ENCODE measurements at regions not wholly inside any gene's neighbourhood (a gene's known extent, or its start where the extent isn't known, plus 50 kb on each side); places are given as distances from the start of the nearest gene placed in this dataset.
"Not testable (repeated sequence)": the region's sequence is repeated elsewhere in the genome, so short reads cannot be mapped to it uniquely, and the experiment has no call there.

DNA sequence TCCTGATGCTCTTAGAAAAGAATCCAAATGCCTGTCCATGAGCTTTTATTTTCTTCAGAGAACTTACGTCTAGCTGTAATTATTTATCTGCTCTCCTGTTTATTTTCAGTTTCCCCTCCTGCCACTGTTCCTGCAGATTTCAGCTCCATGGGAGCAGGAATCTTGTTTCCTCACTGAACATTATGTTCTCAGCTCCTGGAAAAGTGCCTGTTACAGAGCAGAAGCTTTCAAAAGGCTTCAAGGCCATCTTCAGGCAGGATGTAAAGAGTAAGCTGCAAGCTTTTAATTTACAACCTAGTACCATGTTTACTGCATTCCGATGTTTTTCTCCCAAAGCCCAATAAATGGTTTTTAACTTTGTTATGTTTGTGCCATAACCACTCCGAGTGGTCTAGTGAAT, 98.4 kb upstream of the BTG1 start:
- no peak for DNase-seq

DNA sequence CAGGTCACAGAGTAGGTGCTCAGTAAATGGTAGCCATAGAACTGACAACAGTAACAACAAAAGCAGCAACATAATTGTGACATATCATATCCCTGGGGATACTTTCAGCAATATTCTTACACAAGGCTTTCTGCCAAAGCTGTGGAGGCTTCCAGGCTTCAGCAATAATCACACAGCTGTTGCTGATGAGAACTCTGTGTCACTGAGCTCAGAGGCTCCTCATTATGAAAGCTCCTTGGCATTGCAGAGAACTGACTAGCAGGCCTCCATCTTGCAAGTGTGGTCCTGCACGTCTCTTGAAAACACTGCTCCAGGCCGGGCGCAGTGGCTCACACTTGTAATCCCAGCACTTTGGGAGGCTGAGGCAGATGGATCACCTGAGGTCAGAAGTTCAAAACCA, 97.3 kb upstream of the BTG1 start:
- DNase-seq, result no peak

DNA sequence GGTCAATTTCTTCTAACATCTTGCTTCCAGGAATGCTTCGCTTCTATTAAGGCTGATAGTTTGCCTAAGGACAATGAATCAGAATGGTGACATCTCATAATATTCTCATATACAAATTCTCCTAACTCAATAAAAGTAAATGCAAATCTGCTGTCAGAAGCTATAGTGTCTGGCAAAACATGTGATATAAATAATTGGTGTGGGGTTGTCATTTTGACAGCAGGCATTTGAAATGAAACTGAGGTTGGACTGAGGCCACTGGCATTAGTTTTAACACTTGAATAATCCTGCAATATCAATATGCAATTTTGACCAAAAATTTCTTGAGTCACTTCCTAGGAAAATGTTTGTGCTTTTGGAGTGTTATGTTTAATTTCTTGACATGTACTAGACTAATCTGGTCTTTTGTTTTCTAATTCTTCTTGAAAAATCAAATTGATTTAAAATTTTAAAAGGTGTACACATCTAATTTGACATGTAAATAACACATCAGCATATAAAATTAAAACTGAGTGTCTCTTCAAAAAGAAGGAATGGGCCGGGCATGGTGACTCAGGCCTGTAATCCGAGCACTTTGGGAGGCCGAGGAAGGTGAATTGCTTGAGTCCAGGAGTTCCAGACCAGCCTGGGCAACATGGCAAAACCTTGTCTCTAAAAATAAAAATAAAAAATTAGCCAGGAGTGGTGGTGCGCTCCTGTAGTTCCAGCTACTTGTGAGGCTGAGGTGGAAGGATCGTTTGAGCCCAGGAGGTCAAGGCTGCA, 92.3 kb upstream of the BTG1 start:
- DNase-seq, result no peak

DNA sequence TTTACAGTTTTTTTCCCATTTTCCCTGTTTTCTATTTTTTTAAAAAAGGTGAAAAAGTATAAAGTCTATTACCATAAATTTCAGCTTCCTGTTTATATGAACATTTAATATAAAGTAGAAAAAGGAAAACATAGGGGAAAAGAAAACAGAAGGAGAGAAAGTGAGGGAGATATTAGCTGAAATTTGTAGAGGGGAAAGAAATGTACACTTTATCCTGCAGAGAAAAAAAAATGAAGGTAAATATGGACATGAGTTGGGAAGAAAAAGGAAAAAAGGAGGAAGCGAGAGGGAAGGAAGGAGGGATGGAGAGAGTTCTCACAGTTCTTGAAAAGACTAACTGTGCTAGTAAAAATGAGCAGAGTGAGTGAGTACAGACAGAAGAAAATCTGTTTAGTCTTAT, 91.6 kb upstream of the BTG1 start:
- DNase-seq, result no peak

DNA sequence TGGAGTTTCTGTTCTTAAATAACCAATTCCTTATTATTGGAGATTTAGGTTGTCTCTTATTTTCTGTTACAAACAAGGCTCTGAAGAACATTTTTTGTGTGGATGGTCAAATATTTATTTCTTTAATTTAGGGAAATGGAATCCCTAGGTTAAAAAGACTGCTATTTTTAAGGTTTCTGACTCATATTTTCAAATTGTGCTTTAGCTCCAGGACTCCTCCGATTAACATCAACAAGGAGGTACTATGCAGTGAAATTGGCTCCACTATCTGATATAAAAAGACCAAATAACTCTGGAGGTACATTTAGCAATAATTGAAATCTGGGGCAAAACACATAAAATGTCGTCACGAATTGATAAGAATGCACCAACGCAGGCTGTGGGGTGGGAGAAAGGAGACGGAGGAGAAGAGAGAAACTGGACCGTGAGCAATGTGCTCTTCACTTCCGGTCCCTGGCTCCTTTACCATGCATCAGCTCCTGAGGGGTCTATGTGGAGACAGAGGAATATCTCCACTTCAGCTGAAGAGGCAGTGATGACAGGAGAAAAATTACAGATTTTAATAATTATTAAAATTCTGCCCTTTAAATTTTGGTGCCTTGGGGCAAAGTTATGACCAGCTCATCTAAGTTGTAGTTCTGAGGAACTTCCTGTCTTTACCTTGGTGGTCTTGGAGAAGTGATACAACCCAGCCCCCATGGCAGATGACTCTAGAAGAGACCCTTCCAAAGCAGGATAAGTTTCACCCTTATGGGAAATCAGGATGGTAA, 90.2 kb upstream of the BTG1 start:
- DNase-seq, result no peak

DNA sequence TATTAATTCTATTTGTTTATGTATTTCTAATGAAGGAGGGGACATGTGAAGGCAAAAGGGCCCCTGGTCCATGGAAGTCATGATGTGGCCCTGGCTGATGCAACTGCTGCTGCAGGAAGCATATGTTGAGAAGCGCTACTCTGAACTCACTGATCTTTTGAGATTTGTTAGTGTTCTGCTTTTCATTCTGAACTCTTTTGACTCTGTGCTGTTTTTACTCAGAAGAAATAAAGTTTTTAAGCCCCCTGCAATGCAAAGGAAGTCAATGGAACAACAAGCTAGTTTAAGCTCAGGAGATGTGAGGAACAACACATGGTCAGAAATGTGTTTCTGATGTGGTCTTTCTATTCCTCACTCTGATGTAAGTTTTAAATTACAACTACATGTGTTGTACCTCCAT, 88.9 kb upstream of the BTG1 start:
- no peak for DNase-seq

DNA sequence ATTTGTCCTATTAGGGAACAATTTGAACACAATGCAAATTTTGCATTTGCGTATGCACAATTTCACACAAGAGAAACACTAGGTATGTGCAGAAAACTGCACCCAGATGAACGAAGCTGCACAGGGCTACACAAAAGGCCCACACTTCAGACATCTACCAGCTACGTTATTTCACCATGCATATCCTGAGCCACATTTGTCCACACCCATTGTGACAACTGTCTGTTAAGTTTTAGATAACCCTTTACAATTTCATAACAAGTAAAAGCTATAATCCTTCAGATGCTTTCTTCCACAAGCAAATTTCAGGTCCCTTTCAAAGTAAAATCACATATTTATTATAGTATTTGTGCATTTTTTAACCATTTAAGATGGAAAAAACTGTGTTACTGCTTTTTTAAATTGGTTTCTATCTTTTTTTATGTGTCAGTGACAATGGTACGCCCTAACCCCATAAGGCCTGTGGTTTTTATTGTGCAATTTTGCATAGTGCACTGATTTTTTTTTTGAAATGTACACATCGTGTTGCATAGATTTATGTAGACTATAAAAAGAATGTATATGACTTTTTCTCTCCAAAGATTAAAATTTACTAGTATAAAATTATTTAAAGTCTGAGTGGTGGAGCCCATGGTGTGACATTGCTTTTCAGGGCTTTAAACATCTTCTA, 87.8 kb upstream of the BTG1 start:
- no peak for DNase-seq

DNA sequence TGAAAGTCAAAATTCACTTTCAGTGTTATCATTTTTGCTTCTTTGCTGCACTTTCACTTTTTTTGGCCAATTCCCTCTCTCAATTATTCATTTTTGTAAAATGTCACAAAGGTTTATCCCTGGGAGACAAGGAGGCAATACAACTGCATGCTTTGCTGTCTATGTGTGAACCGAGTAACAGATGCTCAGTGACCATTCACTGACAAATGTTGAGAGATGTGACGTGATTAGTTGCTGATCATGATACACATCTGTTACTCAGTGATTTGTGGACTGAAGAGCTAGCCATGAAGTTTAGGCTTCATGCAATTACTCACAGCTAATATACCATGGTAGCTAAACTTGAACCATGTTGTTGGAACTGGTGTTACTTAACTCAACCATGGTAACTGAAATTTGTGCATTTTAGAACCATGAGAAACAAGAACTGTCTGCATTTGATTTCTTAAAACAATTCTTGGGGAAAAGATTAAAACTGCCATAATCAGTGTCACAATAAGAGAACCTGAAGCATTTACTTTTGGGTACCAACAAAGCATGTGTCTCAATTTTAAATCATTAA, 86.8 kb upstream of the BTG1 start:
- not testable (repeated sequence) for DNase-seq

DNA sequence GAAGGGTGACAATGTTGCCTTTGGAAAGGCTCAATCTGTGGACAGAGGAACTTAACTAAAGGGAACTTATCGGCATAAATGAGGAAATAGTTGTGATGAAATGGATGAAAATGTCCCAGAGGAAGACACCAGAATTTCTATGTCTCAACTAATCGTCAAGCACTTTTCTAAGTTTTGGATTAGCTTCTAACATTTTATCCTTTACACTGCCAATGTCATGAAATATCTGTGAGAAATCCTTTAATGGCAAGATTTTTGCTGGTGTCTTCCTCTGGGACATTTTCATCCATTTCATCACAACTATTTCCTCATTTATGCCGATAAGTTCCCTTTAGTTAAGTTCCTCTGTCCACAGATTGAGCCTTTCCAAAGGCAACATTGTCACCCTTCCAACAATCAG, 86.3 kb upstream of the BTG1 start:
- DNase-seq, result not testable (repeated sequence)

DNA sequence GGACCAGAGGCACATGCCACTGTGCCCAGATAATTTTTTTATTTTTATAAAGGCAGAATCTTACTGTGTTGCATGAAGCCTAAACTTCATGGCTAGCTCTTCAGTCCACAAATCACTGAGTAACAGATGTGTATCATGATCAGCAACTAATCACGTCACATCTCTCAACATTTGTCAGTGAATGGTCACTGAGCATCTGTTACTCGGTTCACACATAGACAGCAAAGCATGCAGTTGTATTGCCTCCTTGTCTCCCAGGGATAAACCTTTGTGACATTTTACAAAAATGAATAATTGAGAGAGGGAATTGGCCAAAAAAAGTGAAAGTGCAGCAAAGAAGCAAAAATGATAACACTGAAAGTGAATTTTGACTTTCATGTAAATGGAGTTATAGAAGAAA, 85.9 kb upstream of the BTG1 start:
- DNase-seq, result not testable (repeated sequence)

DNA sequence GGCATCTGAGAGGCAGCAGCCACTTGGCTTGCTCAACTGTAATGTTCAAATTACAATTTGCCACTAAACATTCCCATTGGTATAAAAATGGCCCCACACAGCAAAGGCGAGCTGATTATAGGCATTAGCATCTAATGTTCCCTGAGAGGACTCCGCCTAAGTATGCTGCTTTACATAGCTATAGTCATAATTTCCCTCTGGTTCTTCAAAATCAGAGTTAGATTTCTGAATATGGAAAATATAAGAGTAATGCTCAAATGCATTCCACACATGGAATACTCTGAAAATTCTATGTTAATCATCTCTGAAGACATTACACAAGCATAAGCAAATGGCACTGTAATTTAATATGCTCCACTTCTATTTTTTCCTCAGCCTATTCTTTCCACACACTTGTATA, 83.7 kb upstream of the BTG1 start:
- no peak for DNase-seq

DNA sequence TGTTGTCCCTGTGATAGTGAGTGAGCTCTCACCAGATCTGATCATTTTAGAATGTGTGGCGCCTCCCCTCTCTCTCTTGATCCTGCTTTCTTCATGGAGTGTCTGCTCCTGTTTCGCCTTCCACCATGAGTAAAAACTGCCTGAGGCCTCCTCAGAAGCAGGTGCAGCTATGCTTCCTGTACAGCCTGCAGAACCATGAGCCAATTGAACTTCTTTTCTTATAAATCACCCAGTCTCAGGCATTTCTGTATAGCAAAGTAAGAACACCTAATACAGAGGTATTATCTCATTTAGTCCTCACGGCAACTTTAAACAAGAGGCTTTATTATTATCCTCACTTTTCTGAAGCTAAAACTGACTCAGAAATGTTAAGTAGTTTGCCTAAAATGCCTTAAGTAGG, 81.3 kb upstream of the BTG1 start:
- DNase-seq, result no peak

DNA sequence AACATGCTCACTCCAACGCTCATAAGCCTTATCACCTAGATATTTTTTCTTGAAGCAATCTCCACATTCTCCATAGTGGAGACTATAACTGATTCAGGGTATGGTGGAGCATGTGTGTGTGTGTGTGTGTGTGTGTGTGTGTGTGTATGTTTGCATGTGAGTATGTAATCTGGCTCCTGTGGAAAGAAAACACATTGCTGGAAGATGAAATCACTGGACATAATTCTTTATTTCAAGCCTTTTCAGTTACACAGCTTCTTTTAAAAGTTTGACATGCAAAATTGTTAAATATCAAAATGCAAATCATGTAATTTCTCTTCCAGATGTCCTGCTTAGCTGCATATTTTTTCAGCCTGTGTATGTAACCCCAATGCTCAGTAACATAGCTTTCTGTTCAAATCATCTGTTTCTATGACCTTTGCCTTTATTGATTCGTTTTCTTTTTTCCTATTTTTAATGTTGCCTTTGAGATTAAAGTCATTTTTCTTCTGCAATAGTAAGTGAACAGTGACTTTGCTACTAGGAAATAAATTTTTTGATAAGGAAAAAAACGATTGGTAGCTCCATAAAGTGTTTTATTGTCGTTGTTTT, 80.5 kb upstream of the BTG1 start:
- no peak for DNase-seq

DNA sequence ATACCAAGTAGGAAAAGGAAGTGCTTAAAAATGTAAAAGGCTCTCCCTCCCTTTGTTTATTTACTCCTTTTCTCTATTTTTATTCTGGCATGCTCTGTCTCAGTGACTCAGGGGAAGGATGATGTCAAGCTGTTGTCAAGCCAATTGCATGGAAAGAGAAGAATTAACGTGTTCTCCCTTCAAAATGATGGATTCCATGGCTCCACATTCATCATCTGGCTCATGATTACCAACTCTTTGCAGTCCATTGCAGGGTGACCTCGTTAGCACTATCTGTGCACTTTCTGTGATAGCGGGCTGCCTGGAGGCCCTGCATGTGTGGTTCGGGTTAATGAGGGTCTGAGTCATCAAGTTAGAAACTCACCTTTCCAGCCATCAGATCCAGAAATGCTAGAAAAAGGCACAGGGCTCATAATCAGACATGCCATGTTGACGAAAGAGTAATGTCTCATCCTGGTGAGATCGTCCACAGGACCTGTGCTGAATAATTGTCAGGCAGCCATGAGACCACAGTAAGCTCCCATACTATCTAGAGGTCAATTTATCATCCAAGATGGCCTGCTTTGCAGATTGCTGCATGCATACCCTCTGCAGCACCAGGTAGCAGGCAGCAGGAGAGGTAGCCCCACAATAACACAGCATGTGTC, 79.2 kb upstream of the BTG1 start:
- no peak for DNase-seq

DNA sequence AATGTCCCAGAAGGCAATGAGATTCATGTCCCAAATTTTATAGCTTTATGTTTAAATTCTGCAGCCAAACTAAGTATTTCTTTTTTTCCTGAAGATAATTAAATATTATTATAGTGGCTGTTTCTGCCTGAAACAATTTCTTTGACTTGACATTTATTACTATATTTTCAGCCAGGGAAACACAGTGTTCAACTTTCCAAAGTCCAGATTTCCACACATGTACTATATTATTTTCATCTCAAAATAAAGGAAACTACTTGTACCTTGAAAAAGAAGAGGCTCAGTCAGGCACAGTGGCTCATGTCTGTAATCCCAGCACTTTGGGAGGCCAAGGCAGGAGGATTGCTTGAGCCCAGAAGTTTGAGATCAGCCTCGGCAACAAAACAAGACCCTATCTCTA, 77.8 kb upstream of the BTG1 start:
- DNase-seq, result no peak

DNA sequence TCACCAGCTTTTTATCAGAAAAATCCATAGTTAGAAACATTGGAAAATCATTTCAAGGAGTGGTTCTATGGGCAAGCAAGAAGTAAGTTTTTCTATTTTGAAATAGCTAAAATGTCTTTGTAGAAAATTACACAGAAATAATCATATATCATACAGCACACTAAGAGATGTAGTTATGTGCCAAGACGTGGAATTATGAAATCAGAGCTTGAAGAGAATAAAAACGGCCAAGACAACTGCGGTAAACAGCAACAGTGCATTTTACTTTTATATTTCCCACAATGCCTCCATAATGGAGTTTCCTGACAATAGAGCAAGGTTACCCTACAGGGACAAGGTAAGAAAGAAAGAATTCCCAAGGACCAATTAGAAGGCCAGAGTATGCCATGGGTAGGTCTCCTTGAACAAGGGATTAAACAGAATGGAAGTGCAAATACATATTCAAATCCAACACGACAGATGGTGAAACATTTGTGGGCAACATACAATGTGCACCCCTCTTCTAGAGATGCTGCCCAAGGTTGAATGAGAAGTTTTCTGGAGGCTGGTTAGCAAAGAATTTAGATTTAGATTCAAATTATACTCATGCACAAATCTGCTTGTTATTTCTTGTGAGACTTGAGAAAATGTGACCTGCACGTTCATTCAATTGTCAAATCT, 76.1 kb upstream of the BTG1 start:
- DNase-seq, result no peak

DNA sequence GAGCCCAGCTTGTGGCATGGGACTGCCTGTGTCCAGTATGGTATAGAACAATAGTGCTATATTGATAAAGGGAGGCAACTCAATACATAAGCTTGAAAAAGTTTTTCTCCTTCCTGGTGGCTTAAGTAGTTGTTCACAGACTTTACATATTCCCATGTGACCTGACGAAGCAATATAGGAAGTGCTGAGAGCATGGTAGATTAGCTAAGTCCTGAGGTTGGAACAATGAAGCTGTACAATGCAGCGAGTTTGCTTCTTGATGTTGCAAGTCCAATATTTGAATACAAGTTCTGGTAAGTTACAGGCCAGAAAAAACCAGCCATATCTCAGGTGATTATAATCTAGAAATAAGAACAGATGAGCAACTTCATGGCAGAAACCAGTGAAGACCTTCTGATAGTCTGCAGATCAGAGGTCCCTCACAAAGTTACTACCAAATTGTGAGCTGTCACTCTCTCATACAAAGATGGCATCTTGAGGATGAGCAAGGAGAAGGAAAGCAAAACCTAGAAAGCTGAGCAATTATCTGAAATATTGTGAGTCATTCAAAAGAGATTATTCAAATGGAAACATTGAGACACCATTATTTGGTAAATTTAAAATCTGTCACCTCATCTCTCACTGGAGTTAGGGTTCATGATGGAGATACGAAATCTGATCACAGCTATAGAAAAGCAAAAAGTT, 72.9 kb upstream of the BTG1 start:
- no peak for DNase-seq

DNA sequence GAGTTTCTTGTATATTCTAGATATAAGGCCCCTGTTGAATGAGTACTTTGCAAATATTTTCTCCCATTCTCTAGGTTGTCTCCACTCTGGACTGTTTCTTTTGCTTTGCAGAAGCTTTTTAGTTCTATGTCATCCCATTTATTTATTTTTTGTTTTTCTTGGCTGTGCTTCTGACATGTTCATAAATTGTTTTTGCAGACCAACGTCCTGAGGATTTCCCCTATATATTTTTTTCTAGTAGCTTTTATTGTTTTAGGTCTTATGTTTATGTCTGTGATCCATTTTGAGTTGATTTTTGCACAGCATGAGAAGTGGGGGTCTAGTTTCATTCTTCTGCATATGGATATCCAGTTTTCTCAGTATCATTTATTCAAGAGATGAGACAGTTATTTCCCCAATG, 70.4 kb upstream of the BTG1 start:
- no peak for DNase-seq

DNA sequence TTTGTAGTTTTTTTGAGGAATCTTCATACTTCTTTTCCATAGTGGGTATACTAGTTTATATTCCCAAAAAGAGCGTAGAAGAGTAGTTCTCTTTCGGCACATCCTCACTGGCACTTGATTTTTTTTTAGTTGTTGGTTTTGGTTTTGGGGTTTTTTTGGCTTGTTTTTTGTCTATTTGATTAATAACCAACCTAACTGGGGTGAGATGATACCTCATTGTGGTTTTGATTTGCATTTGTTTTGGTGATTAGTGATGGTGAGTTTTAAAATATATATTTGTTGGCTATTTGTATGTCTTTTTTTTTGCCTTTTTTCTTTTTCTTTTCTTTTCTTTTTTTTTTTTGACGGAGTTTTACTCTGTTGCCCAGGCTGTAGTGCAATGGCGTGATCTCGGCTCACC, 69.7 kb upstream of the BTG1 start:
- DNase-seq, result no peak

DNA sequence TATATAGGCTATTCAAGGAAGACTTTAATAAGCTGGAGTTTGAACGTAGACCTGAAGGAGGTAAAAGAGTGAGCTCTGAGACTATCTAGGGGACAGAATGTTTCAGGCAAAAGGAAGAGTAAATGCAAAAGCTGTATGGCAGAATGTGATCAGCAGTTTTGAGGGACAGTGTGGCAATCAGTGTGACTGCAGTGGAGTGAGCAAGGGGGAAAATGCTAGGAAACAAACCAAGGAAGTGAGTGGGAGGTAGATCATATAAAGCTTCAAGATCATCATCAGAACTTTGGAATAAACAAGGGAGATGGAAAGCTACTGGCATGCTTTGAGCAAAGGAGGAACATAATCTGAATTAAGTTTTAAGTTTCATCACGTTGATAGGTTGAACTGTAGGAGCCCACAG, 67.5 kb upstream of the BTG1 start:
- no peak for DNase-seq

DNA sequence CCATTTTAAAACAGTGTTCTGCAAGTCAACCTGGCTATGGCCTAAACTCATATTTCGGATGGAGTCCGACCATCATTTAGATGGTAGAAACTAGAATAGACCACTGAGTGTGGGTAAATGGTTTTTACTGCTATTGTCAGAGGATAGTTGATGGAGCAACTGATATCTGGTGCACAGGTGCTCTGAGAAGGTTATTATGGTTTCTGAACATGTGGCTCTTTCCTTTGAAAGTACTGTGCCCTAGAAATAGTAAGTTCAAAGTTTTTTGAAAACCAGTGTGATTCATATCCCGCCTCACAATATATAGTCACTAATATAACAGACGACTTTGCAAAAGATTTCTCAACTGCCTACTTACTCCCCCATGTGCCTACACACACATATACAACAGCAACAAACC, 64.4 kb upstream of the BTG1 start:
- DNase-seq, result no peak
